Bronchial epithelial cell (primary cell): ENCODE measurements at regions not wholly inside any gene's neighbourhood (a gene's known extent, or its start where the extent isn't known, plus 50 kb on each side); places are given as distances from the start of the nearest gene placed in this dataset.

Experiments
- DNase-seq: peaks from one replicate; pipeline ENCODE4 v3.0.0-alpha.2; 2010; ENCODE audit warnings: low read depth
- FAIRE-seq: peaks from 2 replicates; lab custom pipeline; 2011; peaks lifted over from hg19 to GRCh38; lab: Jason Lieb, UNC
- H3K27me3 ChIP-seq: 2 replicates; pipeline ENCODE4 v1.5.1; 2011; ENCODE audit warnings: low read length; ENCODE audit not compliant: control insufficient read depth, insufficient read depth
- H3K36me3 ChIP-seq: 2 replicates; pipeline ENCODE4 v1.5.1; 2011; ENCODE audit warnings: low read length; ENCODE audit not compliant: control insufficient read depth, insufficient read depth
- H3K4me3 ChIP-seq: 2 replicates; pipeline ENCODE4 v1.5.1; 2011; ENCODE audit warnings: mild to moderate bottlenecking, low read depth, low read length, control low read depth
- CTCF ChIP-seq: IDR thresholded peaks from 2 replicates; pipeline ENCODE4 v1.5.1; 2011; ENCODE audit warnings: mild to moderate bottlenecking, moderate library complexity, low read length, control low read depth, inconsistent platforms; ENCODE audit not compliant: insufficient read depth, severe bottlenecking

- Histone ChIP-seq H3K4me3 (no peak overlapping the region), H3K27me3 (no peaks in the 10 kb centered on the region), H3K36me3 (no peaks in the 10 kb centered on the region)
- DNase-seq (no peak), FAIRE-seq (peak; percentile 18)
- no peak for TF ChIP-seq CTCF
Observed at GRCh38 chr1:93013145-93014065, 52.1 kb upstream of the DIPK1A start.

GRCh38 chr1:93014168-93014567 is 52.9 kb upstream of the DIPK1A start:
- H3K4me3 ChIP-seq: no peak overlapping the region
- H3K36me3 ChIP-seq: no peaks in the 10 kb centered on the region
- FAIRE-seq: no peak
- TF ChIP-seq CTCF: no peak
- H3K27me3 ChIP-seq: no peaks in the 10 kb centered on the region
- no peak for DNase-seq

GRCh38 chr1:93015590-93015989 is 54.3 kb upstream of the DIPK1A start:
- DNase-seq (peak; percentile 85), FAIRE-seq (no peak)
- Histone ChIP-seq H3K27me3 (no peaks in the 10 kb centered on the region), H3K4me3 (no peak overlapping the region), H3K36me3 (no peaks in the 10 kb centered on the region)
- TF ChIP-seq CTCF: no peak

DNA sequence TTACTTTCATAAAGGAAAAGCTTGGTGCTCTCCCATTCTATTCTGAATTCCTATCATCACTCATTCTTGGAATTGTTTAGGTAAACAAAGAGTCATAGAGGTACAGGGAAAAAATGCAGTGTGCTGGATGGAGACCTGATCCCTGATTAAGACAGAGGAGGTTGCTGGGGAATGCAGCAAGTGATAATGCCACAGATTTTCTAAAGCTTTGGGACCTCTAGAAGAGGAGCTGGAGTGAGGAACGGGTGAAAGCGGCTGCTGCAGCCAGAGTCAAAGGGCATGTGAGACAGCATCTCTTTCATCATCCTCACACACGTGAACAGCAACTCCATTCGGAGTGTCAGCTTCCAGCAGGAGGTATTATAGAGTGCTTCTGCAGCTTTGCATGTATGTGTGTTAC is 54.9 kb upstream of the DIPK1A start:
- peak; percentile 47 for FAIRE-seq
- Histone ChIP-seq H3K4me3 (no peak overlapping the region), H3K27me3 (no peaks in the 10 kb centered on the region), H3K36me3 (no peaks in the 10 kb centered on the region)
- DNase-seq: peak; percentile 42
- no peak for TF ChIP-seq CTCF

- H3K36me3 ChIP-seq: no peaks in the 10 kb centered on the region
- H3K4me3 ChIP-seq: no peak overlapping the region
- FAIRE-seq (no peak), DNase-seq (peak; percentile 57)
- TF ChIP-seq CTCF: peak; percentile 59
- H3K27me3 ChIP-seq: no peaks in the 10 kb centered on the region
Observed at GRCh38 chr1:93021539-93022134, 57.4 kb upstream of the MTF2 start.
